ENCODE measurements at regions not wholly inside any gene's neighbourhood (a gene's known extent, or its start where the extent isn't known, plus 50 kb on each side); places are given as distances from the start of the nearest gene placed in this dataset.

- TF ChIP-seq CTCF (IDR thresholded peaks at IDR 0.05): no peak
- TF ChIP-seq POLR2A (IDR thresholded peaks at IDR 0.05): no peak
Observed at GRCh38 chr4:101512416-101512815, 165.1 kb upstream of the PPP3CA start.

Measured in transverse colon (tissue), 3 donors.